ENCODE measurements at regions not wholly inside any gene's neighbourhood (a gene's known extent, or its start where the extent isn't known, plus 50 kb on each side); places are given as distances from the start of the nearest gene placed in this dataset.

GRCh38 chr10:129101232-129101980, 365.6 kb upstream of the MGMT start:
- DNase-seq (ENCODE audit: low read depth in 2 of 2), result no peak

DNA sequence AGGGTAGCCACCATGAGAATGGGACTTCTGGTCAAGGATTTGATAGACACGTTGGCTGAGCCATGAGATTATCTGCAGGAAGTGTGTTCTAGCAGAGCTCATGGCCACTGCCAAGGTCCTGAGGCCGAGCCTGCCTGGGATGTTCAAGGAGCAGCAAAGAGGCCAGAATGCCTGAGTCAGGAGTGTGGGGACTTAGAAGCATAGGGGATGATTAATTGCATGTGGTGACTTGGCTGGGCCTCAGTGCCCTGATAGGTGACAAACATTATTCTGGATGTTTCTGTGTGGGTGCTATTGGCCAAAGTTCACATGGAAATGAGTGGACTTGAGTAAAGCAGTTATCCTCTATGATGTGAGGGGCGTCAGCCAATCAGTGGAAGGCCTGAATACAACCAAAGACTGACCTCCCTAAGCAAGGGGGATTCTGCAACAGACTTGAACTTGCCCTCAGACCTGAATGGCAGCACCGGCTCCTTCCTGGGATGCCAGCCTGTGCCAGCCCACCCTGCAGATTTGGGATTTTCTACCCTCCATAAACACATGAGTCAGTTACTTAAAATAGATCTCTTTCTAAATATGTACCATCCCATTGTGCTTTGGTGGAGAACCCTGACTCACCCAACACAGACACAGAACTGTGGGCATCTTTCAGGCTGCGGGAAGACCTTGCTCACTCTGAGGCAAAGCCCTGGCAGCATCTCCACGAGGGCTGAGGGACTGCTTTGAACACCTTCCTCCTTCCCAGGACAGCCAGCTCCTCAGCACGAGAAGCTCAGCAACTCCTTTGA, 363.9 kb upstream of the MGMT start:
- DNase-seq (ENCODE audit: low read depth in 2 of 2), result no peak

- no peak for DNase-seq (ENCODE audit: low read depth in 2 of 2)
Observed at GRCh38 chr10:129104266-129105045, 362.6 kb upstream of the MGMT start.

GRCh38 chr10:129105266-129105665, 361.8 kb upstream of the MGMT start:
- no peak for DNase-seq (ENCODE audit: low read depth in 2 of 2)

DNA sequence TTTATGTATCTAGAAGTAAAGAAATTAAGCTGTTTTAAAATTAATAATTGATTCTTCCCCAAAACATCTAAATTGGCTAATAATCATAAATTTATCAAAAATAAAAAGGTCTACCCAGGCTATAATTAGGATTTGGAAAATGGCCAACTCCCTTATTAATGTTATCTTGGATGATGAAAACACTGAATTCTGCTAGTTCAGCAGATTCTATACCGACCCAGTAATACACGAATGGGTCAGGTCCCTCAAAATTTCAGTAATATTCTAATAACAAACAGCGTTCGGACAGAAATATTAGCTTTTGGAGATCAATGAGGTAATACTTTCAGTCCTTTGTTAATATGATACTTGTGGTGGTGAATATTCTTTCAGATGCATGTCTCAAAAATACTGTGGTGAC, 360.7 kb upstream of the MGMT start:
- DNase-seq (ENCODE audit: low read depth in 2 of 2), result no peak

DNA sequence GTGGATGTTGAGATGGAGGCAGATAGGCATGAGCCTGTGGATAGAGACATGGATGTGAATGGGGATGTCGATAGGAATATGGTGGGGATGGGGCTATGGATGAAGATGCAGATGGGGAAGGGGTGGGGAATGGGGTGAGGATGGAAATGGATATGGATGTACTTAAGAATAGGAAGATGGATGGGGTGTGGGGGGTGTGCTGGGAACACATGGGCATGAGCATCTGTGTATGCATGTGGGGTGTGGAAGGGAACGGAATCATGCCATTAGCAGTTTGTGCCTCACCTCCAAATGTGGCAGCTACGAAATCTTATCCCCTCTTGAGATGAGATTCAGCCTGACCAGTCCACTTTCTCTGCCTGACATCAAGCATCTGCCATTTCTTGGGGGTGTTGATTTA, 359.5 kb upstream of the MGMT start:
- no peak for DNase-seq (ENCODE audit: low read depth in 2 of 2)

GRCh38 chr10:129108378-129108777, 358.7 kb upstream of the MGMT start:
- DNase-seq (ENCODE audit: low read depth in 2 of 2), result no peak

GRCh38 chr10:129108994-129109393, 358.0 kb upstream of the MGMT start:
- DNase-seq (ENCODE audit: low read depth in 2 of 2), result no peak

DNA sequence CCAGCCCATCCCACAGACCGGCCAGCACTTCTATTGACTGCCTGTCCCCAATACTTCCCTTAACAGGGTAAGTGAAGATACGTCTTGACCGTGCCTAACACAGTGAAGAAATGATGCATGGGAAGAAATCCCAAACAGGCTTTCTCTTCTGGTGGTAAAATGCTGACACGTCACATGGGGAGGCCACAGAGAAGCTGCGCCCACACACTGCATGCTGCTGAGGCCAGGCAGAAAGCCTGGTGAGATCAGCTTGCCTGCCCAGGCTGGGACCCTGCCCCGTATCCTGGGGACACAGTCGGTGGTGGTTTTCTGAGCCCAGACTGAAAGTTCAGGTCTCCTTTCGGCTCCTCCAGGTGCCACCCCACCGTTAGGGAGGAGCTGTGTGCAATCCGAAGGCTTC, 356.3 kb upstream of the MGMT start:
- DNase-seq (ENCODE audit: low read depth in 2 of 2), result no peak

- no peak for DNase-seq (ENCODE audit: low read depth in 2 of 2)
Observed at GRCh38 chr10:129111922-129112321, 355.1 kb upstream of the MGMT start.

- DNase-seq (ENCODE audit: low read depth in 2 of 2), result no peak
Observed at GRCh38 chr10:129114588-129114987, 352.5 kb upstream of the MGMT start.

- no peak for DNase-seq (ENCODE audit: low read depth in 2 of 2)
Observed at GRCh38 chr10:129116371-129116770, 350.7 kb upstream of the MGMT start.

DNA sequence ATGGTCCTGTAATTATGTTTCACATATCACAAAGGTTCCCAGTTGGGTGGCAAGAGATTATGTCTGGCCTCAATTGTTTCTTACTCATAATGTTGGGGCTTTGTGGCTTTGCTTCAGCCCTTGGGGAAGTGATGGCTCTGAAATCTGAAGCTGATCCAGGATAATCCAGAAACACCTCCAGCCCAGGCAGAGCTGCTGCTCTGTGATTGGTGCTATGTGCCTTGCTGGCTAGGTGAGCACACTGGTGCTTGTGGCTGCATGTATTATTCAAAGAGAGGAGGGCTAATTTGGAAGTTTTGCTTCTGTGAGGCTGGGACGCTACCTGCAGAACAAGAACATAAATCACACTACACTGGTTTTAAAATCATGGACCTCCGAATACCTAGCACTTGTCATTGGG, 346.6 kb upstream of the MGMT start:
- DNase-seq (ENCODE audit: low read depth in 2 of 2), result no peak

GRCh38 chr10:129122846-129123245, 344.2 kb upstream of the MGMT start:
- no peak for DNase-seq (ENCODE audit: low read depth in 2 of 2)

DNA sequence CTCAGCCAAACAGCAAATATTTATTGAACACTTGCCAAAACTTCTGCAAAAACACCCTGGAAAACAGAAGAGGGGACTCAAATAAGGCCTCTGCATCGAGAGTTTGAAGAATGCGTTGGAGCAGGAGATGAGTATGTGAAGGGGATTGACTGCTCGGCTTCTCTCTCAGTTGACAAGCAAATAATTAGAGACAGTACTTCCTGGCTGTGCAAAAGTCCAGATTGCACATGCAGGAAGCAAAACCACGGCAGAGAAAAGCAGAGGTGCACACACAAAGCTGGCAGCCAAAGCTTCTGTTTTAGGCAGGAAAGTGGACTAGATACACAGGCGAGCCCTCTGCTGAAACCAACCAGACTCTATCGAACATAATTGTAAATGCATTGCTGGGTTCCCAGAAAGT, 343.6 kb upstream of the MGMT start:
- DNase-seq (ENCODE audit: low read depth in 2 of 2), result no peak

GRCh38 chr10:129126982-129127381, 340.1 kb upstream of the MGMT start:
- no peak for DNase-seq (ENCODE audit: low read depth in 2 of 2)

- no peak for DNase-seq (ENCODE audit: low read depth in 2 of 2)
Observed at GRCh38 chr10:129131457-129132132, 335.4 kb upstream of the MGMT start.

DNA sequence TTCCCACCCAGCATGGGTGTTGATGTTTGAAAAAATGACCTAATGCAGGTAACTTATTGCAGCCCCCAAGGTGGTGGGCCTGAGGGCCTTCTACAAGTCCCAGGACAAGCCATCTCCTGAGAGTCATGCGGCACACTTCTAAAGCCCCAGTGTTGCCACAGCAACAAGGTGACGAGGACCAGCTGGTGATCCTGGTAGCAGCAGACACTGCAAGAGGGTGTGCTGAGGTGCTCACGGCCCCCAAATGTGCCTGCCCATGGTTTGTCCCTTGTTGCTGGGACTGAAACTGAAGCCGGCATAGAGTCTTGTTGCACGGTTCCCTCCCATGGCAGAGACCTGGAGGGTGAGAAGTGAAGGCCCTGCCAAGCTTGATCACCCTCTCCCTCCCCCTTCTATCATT, 333.2 kb upstream of the MGMT start:
- DNase-seq (ENCODE audit: low read depth in 2 of 2), result no peak

DNA sequence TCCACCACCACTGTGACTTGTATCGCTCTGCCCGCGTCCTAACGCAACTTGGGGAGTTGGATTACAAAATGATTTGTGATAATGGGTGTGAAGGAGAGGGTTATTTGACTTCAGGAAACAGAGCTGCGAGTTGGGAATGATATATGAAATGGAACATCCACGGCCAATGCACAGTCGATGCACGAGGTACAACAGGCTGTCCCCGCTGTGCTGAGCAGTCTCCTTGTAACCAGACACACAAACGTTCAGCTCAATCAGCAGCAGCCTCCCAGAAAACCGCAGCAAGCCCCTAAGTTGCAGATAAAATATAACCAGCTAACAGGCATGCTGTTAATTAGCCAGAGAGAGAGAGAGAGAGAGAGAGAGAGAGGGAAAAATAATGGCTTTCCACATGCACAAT, 332.7 kb upstream of the MGMT start:
- DNase-seq (ENCODE audit: low read depth in 2 of 2), result no peak

- no peak for DNase-seq (ENCODE audit: low read depth in 2 of 2)
Observed at GRCh38 chr10:129135624-129136023, 331.4 kb upstream of the MGMT start.

DNA sequence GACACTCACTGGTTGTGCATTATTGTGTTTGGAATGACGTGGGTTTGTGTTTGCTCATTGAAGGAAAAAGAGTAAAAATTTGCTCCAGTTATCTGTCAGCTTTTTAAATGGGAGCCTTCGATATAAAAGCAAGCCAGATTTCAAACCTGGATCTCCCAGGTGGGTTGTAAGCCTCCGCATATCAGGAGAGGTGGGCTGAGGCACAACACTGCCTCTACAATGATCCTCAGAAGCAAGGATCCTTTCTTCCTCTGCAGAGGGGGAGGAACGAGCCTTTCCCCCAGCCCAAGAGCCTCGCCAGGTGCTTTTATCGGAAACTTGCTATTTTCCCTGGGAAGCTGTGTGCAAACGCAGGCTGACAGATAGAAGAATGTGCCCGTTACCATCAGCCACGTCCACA, 331.0 kb upstream of the MGMT start:
- no peak for DNase-seq (ENCODE audit: low read depth in 2 of 2)

- DNase-seq (ENCODE audit: low read depth in 2 of 2), result no peak
Observed at GRCh38 chr10:129136951-129137350, 330.1 kb upstream of the MGMT start.

Data from stimulated activated CD4-positive, alpha-beta T cell treated with anti-CD3 and anti-CD28 coated beads, Interleukin-4, amount 100 ng/mL, for 48 hours (primary cell).